H1 (cell line): ENCODE measurements at regions not wholly inside any gene's neighbourhood (a gene's known extent, or its start where the extent isn't known, plus 50 kb on each side); places are given as distances from the start of the nearest gene placed in this dataset.

Source experiments
- CTCF ChIA-PET: fragments of 300-600 bp; sonication (Branson Sonifier 250); formaldehyde crosslinking; loops from one replicate; lab custom pipeline; 2021; ENCODE audit not compliant: partially characterized antibody; lab: Charles Lee
- POLR2A ChIA-PET: fragments of 300-600 bp; sonication (Branson Sonifier 250); formaldehyde crosslinking; loops from one replicate; lab custom pipeline; 2021; ENCODE audit warnings: inconsistent platforms; ENCODE audit not compliant: partially characterized antibody; lab: Charles Lee
- DNase-seq, 2 experiments: peaks; one replicate each; pipeline versions ENCODE4 v3.0.0 to v3.0.0-alpha.2; 2010 to 2022; ENCODE audit warnings: low spot score in 2 of 2, low read depth in 1 of 2, mixed read lengths in 1 of 2
- FAIRE-seq: peaks from 2 replicates; lab custom pipeline; 2011; peaks lifted over from hg19 to GRCh38; lab: Jason Lieb, UNC
- H2AFZ ChIP-seq: 2 replicates; pipeline ENCODE4 v1.8.1; 2012; ENCODE audit warnings: low read length, inconsistent platforms
- H2AK5ac ChIP-seq: 2 replicates; pipeline ENCODE4 v1.6.1; 2013; ENCODE audit warnings: low read depth, low read length
- H2BK120ac ChIP-seq: replicated peaks from 2 replicates; pipeline ENCODE3; 2013; ENCODE audit warnings: low read depth, low read length, inconsistent platforms
- H2BK12ac ChIP-seq: 2 replicates; pipeline ENCODE4 v1.6.1; 2013; ENCODE audit warnings: low read depth, low read length
- H2BK15ac ChIP-seq: 2 replicates; pipeline ENCODE4 v1.6.1; 2013; ENCODE audit warnings: low read length
- H2BK20ac ChIP-seq: 2 replicates; pipeline ENCODE4 v1.6.1; 2013; ENCODE audit warnings: low read length
- H2BK5ac ChIP-seq: 2 replicates; pipeline ENCODE4 v1.6.1; 2013; ENCODE audit warnings: low read depth, low read length
- H3K14ac ChIP-seq: 2 replicates; pipeline ENCODE4 v1.6.1; 2013; ENCODE audit warnings: inconsistent platforms; ENCODE audit not compliant: insufficient read length
- H3K18ac ChIP-seq: 2 replicates; pipeline ENCODE4 v1.6.1; 2013; ENCODE audit warnings: low read length; ENCODE audit errors: extremely low read depth
- H3K23ac ChIP-seq: 2 replicates; pipeline ENCODE4 v1.6.1; 2013; ENCODE audit warnings: inconsistent platforms; ENCODE audit not compliant: insufficient read length
- H3K23me2 ChIP-seq: 2 replicates; pipeline ENCODE4 v1.6.1; 2013; ENCODE audit warnings: low read depth, low read length
- H3K27ac ChIP-seq: 2 replicates; pipeline ENCODE4 v1.6.1; 2011; ENCODE audit warnings: low read depth, low read length, inconsistent platforms
- H3K27me3 ChIP-seq, 4 experiments: replicated peaks in 1 of 4; 1 replicate in 1 of 4; 2 replicates in 3 of 4; pipeline versions ENCODE4 v1.6.1 to v1.8.1; 2011 to 2013; ENCODE audit warnings: low read length in 3 of 4, mild to moderate bottlenecking in 3 of 4, inconsistent platforms in 2 of 4, mixed read lengths in 2 of 4, moderate library complexity in 1 of 4; ENCODE audit not compliant: control insufficient read depth in 3 of 4, insufficient read depth in 3 of 4; ENCODE audit errors: extremely low read depth in 1 of 4
- H3K36me3 ChIP-seq, 4 experiments: 2 replicates each; pipeline versions ENCODE4 v1.6.1 to v1.8.1; 2011 to 2013; ENCODE audit warnings: mild to moderate bottlenecking in 4 of 4, low read length in 3 of 4, moderate library complexity in 2 of 4, control low read depth in 1 of 4, inconsistent platforms in 1 of 4; ENCODE audit not compliant: insufficient read depth in 4 of 4, control insufficient read depth in 2 of 4
- H3K4ac ChIP-seq: replicated peaks from 2 replicates; pipeline ENCODE3; 2013; ENCODE audit warnings: low read length, low read depth, mixed read lengths, inconsistent platforms; ENCODE audit not compliant: insufficient read length
- H3K4me1 ChIP-seq, 4 experiments: replicated peaks in 1 of 4; 1 replicate in 1 of 4; 2 replicates in 3 of 4; pipeline versions ENCODE4 v1.6.1 to v1.8.1; 2011 to 2013; ENCODE audit warnings: low read length in 3 of 4, inconsistent platforms in 2 of 4, mixed read lengths in 1 of 4; ENCODE audit not compliant: insufficient read depth in 4 of 4, control insufficient read depth in 3 of 4
- H3K4me2 ChIP-seq, 2 experiments: 2 replicates each; pipeline versions ENCODE4 v1.6.1 to v1.8.1; 2011 to 2013; ENCODE audit warnings: low read depth in 2 of 2, low read length in 2 of 2, control low read depth in 1 of 2, inconsistent platforms in 1 of 2, mild to moderate bottlenecking in 1 of 2; ENCODE audit not compliant: insufficient read depth in 1 of 2
- H3K4me3 ChIP-seq, 4 experiments: fragments of 200-600, 300-600 bp in 1 of 4; sonication (generic), shearing (Covaris generic), sonication (Bioruptor Twin) in 1 of 4; 2 replicates each; pipeline versions ENCODE4 v1.5.1 to v1.8.1; 2011 to 2016; ENCODE audit warnings: low read length in 4 of 4, low read depth in 3 of 4, control low read depth in 2 of 4, inconsistent platforms in 2 of 4, mild to moderate bottlenecking in 2 of 4, mixed read lengths in 1 of 4, moderate library complexity in 1 of 4; ENCODE audit not compliant: insufficient read depth in 2 of 4; ENCODE audit errors: extremely low read depth in 1 of 4
- H3K56ac ChIP-seq: replicated peaks from 2 replicates; pipeline ENCODE3; 2013; ENCODE audit warnings: low read depth, mild to moderate bottlenecking, mixed read lengths, low read length, inconsistent platforms; ENCODE audit not compliant: insufficient read length
- H3K79me1 ChIP-seq: 2 replicates; pipeline ENCODE4 v1.6.1; 2013; ENCODE audit warnings: low read depth, low read length, control low read depth
- H3K79me2 ChIP-seq, 2 experiments: 2 replicates each; pipeline versions ENCODE4 v1.6.1 to v1.8.1; 2012 to 2013; ENCODE audit warnings: low read length in 2 of 2, mild to moderate bottlenecking in 2 of 2, inconsistent platforms in 1 of 2; ENCODE audit not compliant: insufficient read depth in 2 of 2, control insufficient read depth in 1 of 2
- H3K9ac ChIP-seq, 4 experiments: replicated peaks in 1 of 4; 1 replicate in 1 of 4; 2 replicates in 3 of 4; pipeline versions ENCODE4 v1.6.1 to v1.8.1; 2011 to 2013; ENCODE audit warnings: low read depth in 3 of 4, low read length in 3 of 4, control low read depth in 2 of 4, mild to moderate bottlenecking in 2 of 4, moderate library complexity in 2 of 4, inconsistent platforms in 1 of 4; ENCODE audit errors: extremely low read depth in 1 of 4
- H3K9me3 ChIP-seq, 2 experiments: 2 replicates each; pipeline versions ENCODE4 v1.6.1 to v1.8.1; 2012 to 2013; ENCODE audit warnings: mild to moderate bottlenecking in 2 of 2, moderate library complexity in 2 of 2, control low read depth in 1 of 2, inconsistent platforms in 1 of 2, low read depth in 1 of 2, low read length in 1 of 2, mixed read lengths in 1 of 2; ENCODE audit not compliant: insufficient read depth in 2 of 2
- H4K20me1 ChIP-seq, 2 experiments: replicated peaks in 1 of 2; 2 replicates each; pipeline versions ENCODE3 to v1.8.1; 2011 to 2013; ENCODE audit warnings: inconsistent platforms in 2 of 2, low read length in 2 of 2, mild to moderate bottlenecking in 1 of 2; ENCODE audit not compliant: insufficient read depth in 2 of 2, control insufficient read depth in 1 of 2
- H4K5ac ChIP-seq: 2 replicates; pipeline ENCODE4 v1.6.1; 2013; ENCODE audit warnings: low read length, low read depth, mixed read lengths, inconsistent platforms; ENCODE audit not compliant: insufficient read length
- H4K8ac ChIP-seq: 2 replicates; pipeline ENCODE4 v1.8.0; 2013; ENCODE audit warnings: mild to moderate bottlenecking, moderate library complexity, low read length, inconsistent platforms; ENCODE audit not compliant: insufficient read depth; ENCODE audit errors: extremely low read depth
- H4K91ac ChIP-seq: replicated peaks from 2 replicates; pipeline ENCODE3; 2013; ENCODE audit warnings: low read length, mixed read lengths, inconsistent platforms; ENCODE audit not compliant: insufficient read length
- EZH2 ChIP-seq: fragments of 200-600 bp; sonication (generic); IDR thresholded peaks from 2 replicates; pipeline ENCODE4 v1.7.1; 2012; ENCODE audit warnings: low read depth, mild to moderate bottlenecking, moderate library complexity, low read length, inconsistent platforms; ENCODE audit not compliant: severe bottlenecking
- HDAC2 ChIP-seq, 2 experiments: fragments of 300-600 bp in 1 of 2; sonication (generic) in 1 of 2; IDR thresholded peaks; 2 replicates each; pipeline ENCODE4 v1.6.1; 2011 to 2012; ENCODE audit warnings: low read depth in 2 of 2, low read length in 2 of 2, mild to moderate bottlenecking in 2 of 2, moderate library complexity in 2 of 2, borderline replicate concordance in 1 of 2, inconsistent platforms in 1 of 2
- RAD21 ChIP-seq, 2 experiments: IDR thresholded peaks in 1 of 2; conservative IDR thresholded peaks in 1 of 2; 2 replicates each; pipeline ENCODE4 v1.6.1; 2011; ENCODE audit warnings: low read depth in 2 of 2, low read length in 2 of 2, improper control_type of control experiment in 1 of 2, inconsistent platforms in 1 of 2, mild to moderate bottlenecking in 1 of 2, moderate library complexity in 1 of 2
- RXRA ChIP-seq: IDR thresholded peaks from 2 replicates; pipeline ENCODE4 v1.6.1; 2011; ENCODE audit warnings: low read depth, mild to moderate bottlenecking, low read length, moderate library complexity; ENCODE audit not compliant: insufficient read depth
- SUZ12 ChIP-seq: fragments of 200-600 bp; sonication (generic); IDR thresholded peaks from 2 replicates; pipeline ENCODE4 v1.6.1; 2012; ENCODE audit warnings: mild to moderate bottlenecking, inconsistent platforms, low read length, moderate library complexity, mixed read lengths
- ZNF274 ChIP-seq: IDR thresholded peaks from 2 replicates; pipeline ENCODE4 v1.7.0; 2012; ENCODE audit warnings: low read length, borderline replicate concordance; ENCODE audit errors: extremely low read depth
- WGBS, 2 experiments: shearing (Covaris generic) in 1 of 2; methylation state at CpG; one replicate each; pipeline versions ENCODE4 v1.1.6 to v1.1.7; 2013 to 2015; ENCODE audit warnings: low lambda C conversion rate in 2 of 2, mixed read lengths in 2 of 2, inconsistent platforms in 1 of 2, low coverage in 1 of 2, missing lambda C conversion rate in 1 of 2; ENCODE audit not compliant: insufficient replicate concordance in 2 of 2, insufficient coverage in 1 of 2, insufficient read length in 1 of 2; ENCODE audit errors: extremely low coverage in 1 of 2, missing lambda C conversion rate in 1 of 2; 5-methylcytosine and 5-hydroxymethylcytosine counted together

DNA sequence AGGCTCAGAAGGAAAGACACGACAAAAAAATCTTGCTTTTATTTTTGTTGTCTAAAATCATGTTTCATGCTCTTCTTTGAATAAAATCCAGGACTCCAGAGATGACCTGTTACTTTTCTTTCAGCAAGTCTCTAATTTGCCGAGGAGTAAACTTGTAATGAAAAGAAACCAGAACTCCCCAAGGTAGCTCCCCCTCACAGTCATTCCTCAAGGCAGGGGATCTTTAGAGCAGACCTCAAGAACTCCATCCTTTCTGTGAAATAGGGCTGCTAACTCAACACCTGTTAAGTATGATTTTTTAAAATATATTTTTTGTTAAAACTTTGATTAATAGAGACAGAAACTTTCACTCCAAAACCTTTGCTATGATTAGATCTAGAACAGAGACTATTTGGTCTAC is 82.7 kb upstream of the ABCD3 start:
- no peaks in the 10 kb centered on the region for H3K23me2 ChIP-seq
- H3K18ac ChIP-seq: no peak overlapping the region
- H3K4ac ChIP-seq: no peak overlapping the region
- no peaks in the 10 kb centered on the region for H3K9me3 ChIP-seq
- TF ChIP-seq SUZ12: no peak
- no peak for TF ChIP-seq EZH2
- no peak for TF ChIP-seq ZNF274
- no peak for TF ChIP-seq RAD21 (IDR thresholded peaks at IDR 0.05 in 1 of 2, conservative IDR thresholded peaks at IDR 0.05 in 1 of 2; ENCODE audit: low read depth in 2 of 2, low read length in 2 of 2)
- no peak for TF ChIP-seq RXRA
- TF ChIP-seq HDAC2 (IDR thresholded peaks at IDR 0.05; ENCODE audit: borderline replicate concordance in 1 of 2, low read depth in 2 of 2, low read length in 2 of 2): no peak
- FAIRE-seq: no peak
- peaks cover 0 to 7% (median 0%) of the 10 kb centered on the region in 4 experiments; a peak in 1 of 7 replicates for H3K4me1 ChIP-seq
- H2BK15ac ChIP-seq: no peak overlapping the region
- H2BK5ac ChIP-seq: no peak overlapping the region
- no peak overlapping the region for H3K4me2 ChIP-seq
- no peak overlapping the region for H4K8ac ChIP-seq
- H3K23ac ChIP-seq: no peak overlapping the region
- no peak overlapping the region for H3K9ac ChIP-seq
- H2AK5ac ChIP-seq: no peak overlapping the region
- no peak for DNase-seq
- H3K27me3 ChIP-seq: no peaks in the 10 kb centered on the region
- no peaks in the 10 kb centered on the region for H3K79me2 ChIP-seq
- H3K56ac ChIP-seq: no peak overlapping the region
- no peak overlapping the region for H2BK12ac ChIP-seq
- CTCF ChIA-PET: interaction anchor here (0.6 to 21.6 kb wide), 66 partner anchors 8 to 519 kb away, joined by 3 to 807 read pairs (median 5); partner anchors contain the start of genes ABCD3 and ARHGAP29
- no peak overlapping the region for H3K14ac ChIP-seq
- H2BK20ac ChIP-seq: no peak overlapping the region
- 83% methylated on average over 2 of the region's 2 CpGs; no CpG with 5 or more reads in 1 of the 2 experiments for WGBS, 2 experiments
- no peak overlapping the region for H4K91ac ChIP-seq
- no peaks in the 10 kb centered on the region for H4K20me1 ChIP-seq
- H2AFZ ChIP-seq: no peak overlapping the region
- no peak overlapping the region for H3K4me3 ChIP-seq
- no peak overlapping the region for H4K5ac ChIP-seq
- H3K36me3 ChIP-seq: no peaks in the 10 kb centered on the region
- H3K79me1 ChIP-seq: no peaks in the 10 kb centered on the region
- H3K27ac ChIP-seq: no peak overlapping the region
- POLR2A ChIA-PET: interaction anchor here (1.1 to 1.4 kb wide), 2 partner anchors 274 to 291 kb away, joined by 4 read pairs; no protein-coding TSS in a partner anchor
- no peak overlapping the region for H2BK120ac ChIP-seq
